NCI-H82 treated with DMSO at 0.1 percent for 48 hours (cell line): ENCODE measurements at regions not wholly inside any gene's neighbourhood (a gene's known extent, or its start where the extent isn't known, plus 50 kb on each side); places are given as distances from the start of the nearest gene placed in this dataset.

Experiments used
- DNase-seq: peaks from one replicate; lab custom pipeline; 2025; ENCODE audit not compliant: unreplicated experiment; lab: John Stamatoyannopoulos, UW

- DNase-seq = no peak
Measured at GRCh38 chr4:156018383-156018782, 64.7 kb upstream of the CTSO start.

GRCh38 chr4:156015781-156016180 is 62.1 kb upstream of the CTSO start:
- DNase-seq = no peak

GRCh38 chr4:156006192-156006591 is 52.5 kb upstream of the CTSO start:
- DNase-seq = no peak
